ENCODE measurements at regions not wholly inside any gene's neighbourhood (a gene's known extent, or its start where the extent isn't known, plus 50 kb on each side); places are given as distances from the start of the nearest gene placed in this dataset.
"Not testable (repeated sequence)": the region's sequence is repeated elsewhere in the genome, so short reads cannot be mapped to it uniquely, and the experiment has no call there.

- ChIA-PET CTCF (no interaction called here), POLR2A (no interaction called here)
- DNase-seq (ENCODE audit: extremely low spot score) = no peak
- no peak for TF ChIP-seq CTCF (IDR thresholded peaks at IDR 0.05; ENCODE audit: control extremely low read depth, extremely low read depth, low read depth, missing control alignments)
Measured at GRCh38 chr4:79253168-79253567, 72.7 kb downstream of the NAA11 start.

GRCh38 chr4:79250887-79251286 lies 75.0 kb downstream of the NAA11 start:
- TF ChIP-seq CTCF (IDR thresholded peaks at IDR 0.05; ENCODE audit: control extremely low read depth, extremely low read depth, low read depth, missing control alignments) = no peak
- no peak for DNase-seq (ENCODE audit: extremely low spot score)
- CTCF ChIA-PET = no interaction called here
- POLR2A ChIA-PET = no interaction called here

- DNase-seq (ENCODE audit: extremely low spot score) = no peak
- TF ChIP-seq CTCF (IDR thresholded peaks at IDR 0.05; ENCODE audit: control extremely low read depth, extremely low read depth, low read depth, missing control alignments) = no peak
- CTCF ChIA-PET = no interaction called here
- POLR2A ChIA-PET = no interaction called here
Measured at GRCh38 chr4:79249881-79250503, 75.9 kb downstream of the NAA11 start.

- POLR2A ChIA-PET = no interaction called here
- no peak for DNase-seq (ENCODE audit: extremely low spot score)
- CTCF ChIA-PET = no interaction called here
- no peak for TF ChIP-seq CTCF (IDR thresholded peaks at IDR 0.05; ENCODE audit: control extremely low read depth, extremely low read depth, low read depth, missing control alignments)
Measured at GRCh38 chr4:79248610-79249009, 77.3 kb downstream of the NAA11 start.

- ChIA-PET CTCF (no interaction called here), POLR2A (no interaction called here)
- DNase-seq (ENCODE audit: extremely low spot score) = no peak
- TF ChIP-seq CTCF (IDR thresholded peaks at IDR 0.05; ENCODE audit: control extremely low read depth, extremely low read depth, low read depth, missing control alignments) = no peak
Measured at GRCh38 chr4:79247695-79248394, 78.0 kb downstream of the NAA11 start.

GRCh38 chr4:79245200-79245940 lies 80.5 kb downstream of the NAA11 start:
- CTCF ChIA-PET = interaction anchor here (1.2 kb wide), 1 partner anchor 110 kb away, joined by 3 read pairs; no protein-coding TSS in a partner anchor
- DNase-seq (ENCODE audit: extremely low spot score); POLR2A ChIA-PET: not testable (repeated sequence)

- no peak for DNase-seq (ENCODE audit: extremely low spot score)
- ChIA-PET POLR2A (no interaction called here), CTCF (interaction anchor here (0.7 to 1.1 kb wide), 2 partner anchors 9 to 10 kb away, joined by 3 read pairs; no protein-coding TSS in a partner anchor)
- no peak for TF ChIP-seq CTCF (IDR thresholded peaks at IDR 0.05; ENCODE audit: control extremely low read depth, extremely low read depth, low read depth, missing control alignments)
Measured at GRCh38 chr4:79241846-79242245, 84.0 kb downstream of the NAA11 start.
